ENCODE measurements at regions not wholly inside any gene's neighbourhood (a gene's known extent, or its start where the extent isn't known, plus 50 kb on each side); places are given as distances from the start of the nearest gene placed in this dataset.
"Not testable (repeated sequence)": the region's sequence is repeated elsewhere in the genome, so short reads cannot be mapped to it uniquely, and the experiment has no call there.

DNA sequence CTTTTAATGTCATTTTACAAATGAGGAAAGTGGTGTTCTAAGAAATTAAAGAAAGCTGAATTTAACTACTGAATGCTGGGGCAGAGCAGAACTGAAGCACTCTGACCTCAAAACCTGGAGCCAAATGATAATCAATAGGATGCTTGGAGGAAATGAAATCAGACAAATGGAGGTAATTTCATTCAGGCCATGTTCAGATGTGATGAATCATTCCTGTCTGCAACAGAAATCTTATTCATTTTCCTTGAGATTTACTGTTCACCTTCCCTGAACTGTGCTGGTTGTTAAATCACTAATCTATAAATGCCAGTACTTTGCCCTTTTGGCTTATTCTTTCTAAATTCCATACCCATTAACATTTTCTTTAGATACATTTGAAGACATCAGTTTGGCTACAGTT is 85.6 kb upstream of the SNX7 start:
- DNase-seq: no peak

DNA sequence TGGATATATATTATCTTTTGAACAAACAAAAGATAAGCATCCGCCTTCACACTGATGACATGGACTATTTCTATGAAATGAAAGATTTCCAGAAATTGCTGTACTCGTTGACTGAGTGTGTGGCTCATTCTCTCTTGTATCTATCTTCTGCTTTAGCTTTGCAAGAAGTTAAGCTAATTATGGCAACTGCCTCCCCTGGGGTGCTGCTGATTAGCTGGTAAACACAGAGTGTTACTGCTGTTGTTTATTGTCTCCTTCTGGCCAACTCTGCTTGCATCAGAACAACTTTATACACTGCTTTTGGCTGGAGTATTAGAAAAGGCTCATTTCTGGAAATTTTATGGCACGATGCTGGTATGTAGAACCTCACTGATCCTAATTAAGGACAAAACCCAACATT is 95.6 kb upstream of the SNX7 start:
- no peak for DNase-seq

DNA sequence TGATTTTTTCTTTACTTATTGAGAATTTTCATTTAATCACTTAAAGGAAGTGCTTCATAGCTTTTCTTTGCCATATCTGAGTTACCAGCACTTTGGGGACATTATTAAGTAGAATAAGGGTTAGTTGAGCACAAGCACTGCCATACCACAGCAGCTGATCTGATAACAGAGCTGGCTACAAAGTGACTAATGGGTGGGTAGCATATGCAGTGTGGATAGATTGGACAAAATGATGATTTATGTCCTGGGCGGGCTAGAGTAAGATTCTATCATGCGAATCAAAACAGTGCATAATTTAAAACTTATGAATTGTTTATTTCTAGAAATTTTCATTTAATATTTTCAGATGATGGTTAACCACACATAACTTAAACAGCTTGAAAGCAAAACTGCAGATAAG is 102.2 kb upstream of the SNX7 start:
- no peak for DNase-seq

DNA sequence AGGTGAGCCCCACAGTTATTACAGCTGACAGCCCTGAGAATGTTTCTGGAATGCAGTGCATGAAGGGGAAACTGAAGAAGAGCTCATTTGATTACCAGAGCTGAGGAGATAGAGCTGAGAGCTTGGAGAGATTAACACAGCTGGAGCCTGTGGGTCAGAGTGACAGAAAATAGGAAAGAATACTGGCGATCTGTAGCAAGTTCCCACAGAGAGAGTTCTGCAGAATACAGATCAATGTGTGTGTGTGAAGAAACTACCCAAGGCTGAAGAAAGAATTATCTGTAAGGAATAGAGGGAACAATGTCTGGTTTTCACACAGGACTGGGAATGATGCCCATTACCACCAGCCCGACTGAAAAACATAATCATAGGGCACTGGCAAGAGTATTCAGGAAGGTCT is 103.6 kb upstream of the SNX7 start:
- DNase-seq: no peak

DNA sequence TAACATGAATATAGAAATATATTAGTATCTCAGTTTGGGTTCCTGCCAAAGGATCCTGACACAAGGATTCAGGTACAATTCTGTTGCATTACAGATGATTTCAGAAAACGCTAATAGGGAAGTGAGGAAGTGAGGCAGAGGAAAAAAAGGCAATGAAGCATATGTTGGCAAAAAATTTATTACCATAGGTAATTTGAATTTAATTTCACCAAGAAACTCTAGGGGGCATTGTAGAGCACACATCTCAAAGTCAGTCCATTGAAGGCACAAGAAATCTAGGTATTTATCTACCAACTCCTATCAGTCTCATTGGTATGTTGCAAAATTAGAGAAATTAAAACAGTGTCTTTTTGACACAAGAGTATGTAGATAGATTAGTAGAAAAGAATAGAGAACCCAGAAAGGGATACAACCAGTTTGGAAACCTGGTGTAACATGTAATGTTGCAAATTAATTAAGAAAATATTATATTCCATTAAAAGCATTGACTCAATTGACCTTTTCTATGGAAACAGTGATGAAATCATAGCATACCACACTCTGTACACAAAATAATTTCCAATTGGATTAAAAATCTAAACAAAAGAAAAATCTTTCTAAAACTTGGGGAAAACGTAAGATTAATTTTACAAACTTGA is 104.9 kb upstream of the SNX7 start:
- no peak for DNase-seq

DNA sequence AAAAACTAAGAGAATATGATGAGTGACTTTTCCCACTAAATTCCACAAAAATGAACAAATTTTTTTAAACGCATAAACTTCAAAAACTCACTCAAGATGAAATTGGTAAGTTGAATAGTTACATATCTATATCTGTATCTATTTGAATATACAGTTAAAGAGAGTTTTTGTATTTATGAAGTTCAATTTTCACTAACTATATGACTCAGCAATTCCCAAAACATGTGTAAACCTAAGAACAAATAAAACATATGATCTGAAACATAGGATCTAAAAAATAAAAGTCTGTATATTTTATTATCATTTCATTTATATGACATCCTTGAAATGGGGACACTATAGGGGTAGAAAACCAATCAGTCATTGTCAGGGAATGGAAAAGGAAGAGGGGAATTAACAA is 105.7 kb upstream of the SNX7 start:
- no peak for DNase-seq

DNA sequence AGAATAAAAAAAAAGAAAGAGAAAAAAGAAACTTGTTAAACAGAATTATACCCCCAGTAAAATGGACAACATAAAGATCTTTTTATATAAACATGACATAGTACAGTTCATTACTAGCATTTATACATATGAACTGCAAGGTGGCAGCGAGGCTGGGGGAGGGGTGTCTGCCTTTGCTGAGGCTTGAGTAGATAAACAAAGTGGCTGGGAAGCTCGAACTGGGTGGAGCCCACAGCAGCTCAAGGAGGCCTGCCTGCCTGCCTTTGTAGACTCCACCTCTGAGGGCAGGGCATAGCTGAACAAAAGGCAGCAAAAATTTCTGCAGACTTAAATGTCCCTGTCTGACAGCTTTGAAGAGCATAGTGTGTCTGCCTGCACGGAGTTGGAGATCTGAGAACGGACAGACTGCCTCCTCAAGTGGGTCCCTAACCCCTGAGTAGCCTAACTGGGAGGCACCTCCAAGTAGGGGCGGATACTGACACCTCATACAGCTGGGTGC is 108.9 kb upstream of the SNX7 start:
- not testable (repeated sequence) for DNase-seq

DNA sequence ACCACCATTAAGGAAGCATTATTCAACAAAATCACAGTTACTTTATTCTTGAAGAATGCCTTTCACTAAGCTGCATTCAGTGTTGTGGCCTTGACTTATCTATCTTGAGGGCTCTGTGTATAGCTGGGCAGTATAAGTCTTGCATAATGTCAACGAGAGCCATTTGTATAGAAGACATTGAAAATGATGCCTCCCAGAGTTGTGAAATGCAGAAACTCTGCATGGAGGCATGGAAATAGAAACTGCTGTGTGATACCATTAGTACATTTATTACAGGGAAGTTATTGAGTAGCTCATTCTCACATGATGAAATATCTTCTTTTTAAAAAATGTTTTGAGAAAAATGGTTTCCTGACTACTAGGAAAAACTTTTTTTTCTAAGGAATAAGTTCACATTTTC is 111.4 kb upstream of the SNX7 start:
- no peak for DNase-seq

DNA sequence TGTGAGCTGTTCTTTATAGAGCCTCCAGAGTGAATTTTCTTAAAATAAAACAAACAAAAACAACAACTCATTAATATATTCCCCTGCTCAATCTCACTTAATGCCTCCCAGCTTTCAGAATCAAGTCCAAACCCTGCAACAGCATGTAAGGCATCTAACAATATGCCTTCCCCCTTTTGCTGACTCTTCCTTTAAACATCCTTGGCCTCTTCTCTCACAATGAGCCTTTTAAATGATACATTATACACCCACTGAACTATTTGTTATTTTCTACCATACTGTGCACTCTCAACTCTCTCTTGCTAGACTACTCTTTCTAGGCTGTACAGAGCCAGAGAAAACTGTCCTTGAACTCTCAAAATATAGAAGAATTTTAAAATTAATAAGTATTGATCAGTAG is 115.2 kb upstream of the SNX7 start:
- DNase-seq: no peak

DNA sequence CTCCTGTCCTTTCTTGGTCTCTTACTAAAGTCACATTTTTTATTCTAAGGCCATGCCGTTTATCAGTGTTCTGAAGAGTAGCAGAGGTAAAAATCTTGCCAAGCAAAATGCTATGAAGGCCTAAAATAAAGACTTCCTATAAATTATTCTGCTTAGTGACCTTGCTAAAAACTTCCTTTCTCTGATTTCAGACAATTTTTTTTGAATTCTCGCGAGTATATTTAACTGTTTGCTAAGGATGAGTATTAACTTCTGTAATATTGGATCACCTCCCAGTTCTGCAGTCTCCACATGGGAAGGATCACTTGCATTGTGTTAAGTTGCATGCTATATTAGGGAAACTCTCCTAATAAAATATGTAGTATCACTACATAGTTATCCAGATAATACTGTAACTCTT is 123.4 kb upstream of the SNX7 start:
- no peak for DNase-seq

DNA sequence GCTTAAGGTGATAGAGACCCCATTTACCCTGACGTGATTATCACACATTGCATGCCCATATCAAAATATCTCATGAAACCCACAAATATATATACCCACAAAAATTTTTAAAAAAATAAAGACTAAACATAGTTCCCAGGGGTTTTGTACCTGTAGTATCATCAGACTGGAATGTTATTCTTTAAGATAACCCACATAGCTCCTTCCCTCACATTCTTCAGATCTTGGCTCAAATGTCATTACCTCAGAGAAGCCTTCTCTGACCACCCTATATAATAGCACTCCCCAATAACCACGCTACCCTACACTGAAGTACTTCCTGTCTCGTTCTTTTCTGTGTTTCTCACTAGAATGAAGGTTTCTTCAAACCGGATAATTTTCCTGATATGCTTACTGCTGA is 138.3 kb upstream of the SNX7 start:
- DNase-seq: no peak

DNA sequence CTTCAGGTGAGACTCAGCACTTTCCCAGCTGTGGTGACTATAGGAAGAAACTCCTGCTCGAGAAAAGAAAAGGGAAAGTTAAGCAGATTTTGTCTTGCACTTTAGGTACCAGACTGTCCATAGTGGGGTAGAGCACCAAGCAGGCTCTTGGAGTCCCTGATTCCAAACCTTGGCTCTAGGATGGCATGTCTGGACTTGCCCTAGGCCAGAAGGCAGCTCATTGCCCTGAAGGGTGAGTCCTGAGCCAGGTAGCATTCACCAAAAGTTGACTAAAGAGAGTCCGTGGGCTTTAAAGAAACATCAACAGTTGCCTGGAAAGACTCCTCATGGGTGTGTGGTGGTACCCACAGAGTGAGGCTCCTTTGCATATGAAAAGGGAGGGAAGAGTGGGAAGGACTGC is 145.2 kb upstream of the SNX7 start:
- no peak for DNase-seq

DNA sequence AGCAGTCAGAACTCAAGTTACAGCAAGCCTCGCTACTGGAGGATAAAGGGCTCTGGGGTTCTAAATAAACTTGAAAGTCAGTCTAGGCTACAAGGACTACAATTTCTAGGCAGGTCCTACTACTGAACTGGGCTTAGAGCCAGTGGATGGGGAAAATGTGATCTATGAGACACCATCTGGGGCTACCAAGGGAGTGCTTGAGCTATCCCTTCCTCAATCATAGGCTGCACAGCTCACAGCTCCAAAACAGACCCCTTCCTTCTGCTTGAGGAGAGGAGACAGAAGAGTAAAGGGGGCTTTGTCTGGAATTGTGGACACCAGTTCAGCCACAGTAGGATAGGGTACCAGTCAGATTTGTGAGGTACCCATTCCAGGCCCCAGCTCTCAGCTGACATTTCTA is 145.8 kb upstream of the SNX7 start:
- DNase-seq: no peak

DNA sequence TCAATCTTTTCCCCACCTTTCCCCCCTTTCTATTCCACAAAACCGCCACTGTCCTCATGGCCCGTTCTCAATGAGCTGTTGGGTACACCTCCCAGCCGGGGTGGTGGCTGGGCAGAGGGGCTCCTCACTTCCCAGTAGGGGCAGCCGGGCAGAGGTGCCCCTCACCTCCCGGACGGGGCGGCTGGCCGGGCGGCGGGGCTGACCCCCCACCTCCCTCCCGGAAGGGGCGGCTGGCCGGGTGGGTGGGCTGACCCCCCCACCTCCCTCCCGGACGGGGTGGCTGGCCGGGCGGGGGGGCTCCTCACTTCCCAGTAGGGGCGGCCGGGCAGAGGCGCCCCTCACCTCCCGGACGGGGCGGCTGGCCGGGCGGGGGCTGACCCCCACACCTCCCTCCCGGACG is 149.3 kb upstream of the SNX7 start:
- DNase-seq: not testable (repeated sequence)

DNA sequence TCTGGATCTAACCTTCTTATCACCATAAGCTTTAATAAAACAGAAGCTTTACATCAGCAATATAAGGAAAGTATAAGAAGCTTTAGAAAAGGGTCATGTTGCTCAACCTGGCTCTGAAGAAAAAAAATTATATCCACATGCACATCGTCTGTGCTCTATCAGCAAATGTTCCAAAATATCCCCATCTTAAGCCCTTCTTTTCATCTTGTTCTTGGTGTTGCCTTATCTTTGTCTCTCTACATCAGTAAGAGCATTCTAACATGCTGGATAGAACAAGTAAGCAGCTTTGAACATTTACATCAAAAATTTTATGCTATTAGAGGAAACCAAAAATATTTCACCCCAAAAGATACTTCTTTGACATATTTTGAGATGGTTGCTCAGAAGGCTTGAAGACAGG is 157.8 kb upstream of the SNX7 start:
- DNase-seq: no peak

DNA sequence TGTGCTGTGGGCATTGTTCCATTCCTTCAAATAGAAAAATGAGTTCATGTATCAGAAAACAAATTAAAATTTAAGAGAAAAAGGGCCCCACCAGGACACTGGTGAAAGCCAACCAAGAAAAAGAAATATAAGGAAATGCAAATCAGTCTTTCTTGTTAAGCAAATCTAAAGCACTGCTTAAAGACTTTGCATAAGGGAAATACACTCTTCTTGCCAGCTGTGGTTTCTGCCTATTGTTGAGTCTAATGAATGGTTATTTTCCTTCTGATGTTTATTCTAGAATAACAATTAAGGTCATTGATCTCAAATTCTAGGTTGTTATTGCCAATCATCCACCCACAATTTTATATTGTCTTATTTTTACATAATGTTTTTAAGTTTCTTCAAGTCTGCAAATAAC is 158.6 kb upstream of the SNX7 start:
- DNase-seq: no peak

DNA sequence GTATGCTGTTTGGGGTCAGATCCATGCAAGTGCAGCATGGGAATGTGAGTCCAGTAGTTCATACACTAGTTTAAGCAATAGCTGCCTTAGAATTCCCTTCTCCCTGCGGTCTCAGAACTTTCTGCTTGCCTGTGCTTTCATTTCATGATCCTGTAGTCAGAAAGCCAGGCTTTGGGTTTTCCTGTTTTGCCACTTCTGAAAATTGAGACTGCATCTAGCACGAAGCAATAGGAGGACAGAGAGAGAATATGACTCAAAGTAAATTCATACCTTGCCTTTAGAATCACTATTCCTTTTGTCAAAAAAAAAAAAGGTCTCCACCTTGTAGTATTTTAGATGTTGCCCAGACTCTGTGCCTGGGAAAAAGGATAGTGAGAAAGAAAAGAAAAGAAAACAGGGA is 161.2 kb upstream of the SNX7 start:
- no peak for DNase-seq

DNA sequence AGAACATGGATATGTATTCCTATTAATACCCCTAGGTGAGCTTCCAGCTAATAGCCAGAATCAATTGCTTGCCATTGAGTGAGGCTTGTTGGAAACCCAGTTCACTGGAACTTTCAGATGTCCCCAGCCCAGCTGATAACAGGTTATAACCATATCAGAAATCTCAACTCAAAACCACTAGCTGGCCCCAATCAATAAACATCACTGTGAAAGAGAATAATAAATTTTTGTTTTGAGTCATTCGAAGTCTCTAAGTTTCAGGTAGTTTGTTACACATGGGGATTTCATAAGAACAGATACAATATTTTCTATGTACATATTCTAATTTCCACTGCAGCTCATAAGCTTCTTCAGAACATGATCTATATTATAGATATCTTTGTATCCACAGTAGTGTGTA is 162.9 kb upstream of the SNX7 start:
- DNase-seq: no peak

DNA sequence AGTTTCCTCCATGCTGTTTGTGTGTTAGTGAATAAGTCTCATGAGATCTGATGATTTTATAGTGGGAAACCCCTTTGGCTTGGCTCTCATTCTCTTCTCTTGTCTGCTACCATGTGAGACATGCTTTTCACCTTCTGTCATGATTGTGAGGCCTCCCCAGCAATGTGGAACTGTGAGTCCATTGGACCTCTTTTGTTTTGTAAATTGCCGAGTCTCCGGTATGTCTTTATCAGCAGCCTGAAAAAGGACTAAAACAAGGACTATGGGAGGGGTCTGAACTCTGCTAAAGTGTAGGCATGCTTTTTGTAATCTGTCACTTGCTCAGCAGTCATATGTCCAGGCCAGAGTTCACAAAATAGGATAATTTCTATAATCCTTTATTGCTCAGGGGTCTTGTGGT is 164.0 kb upstream of the SNX7 start:
- DNase-seq: no peak

DNA sequence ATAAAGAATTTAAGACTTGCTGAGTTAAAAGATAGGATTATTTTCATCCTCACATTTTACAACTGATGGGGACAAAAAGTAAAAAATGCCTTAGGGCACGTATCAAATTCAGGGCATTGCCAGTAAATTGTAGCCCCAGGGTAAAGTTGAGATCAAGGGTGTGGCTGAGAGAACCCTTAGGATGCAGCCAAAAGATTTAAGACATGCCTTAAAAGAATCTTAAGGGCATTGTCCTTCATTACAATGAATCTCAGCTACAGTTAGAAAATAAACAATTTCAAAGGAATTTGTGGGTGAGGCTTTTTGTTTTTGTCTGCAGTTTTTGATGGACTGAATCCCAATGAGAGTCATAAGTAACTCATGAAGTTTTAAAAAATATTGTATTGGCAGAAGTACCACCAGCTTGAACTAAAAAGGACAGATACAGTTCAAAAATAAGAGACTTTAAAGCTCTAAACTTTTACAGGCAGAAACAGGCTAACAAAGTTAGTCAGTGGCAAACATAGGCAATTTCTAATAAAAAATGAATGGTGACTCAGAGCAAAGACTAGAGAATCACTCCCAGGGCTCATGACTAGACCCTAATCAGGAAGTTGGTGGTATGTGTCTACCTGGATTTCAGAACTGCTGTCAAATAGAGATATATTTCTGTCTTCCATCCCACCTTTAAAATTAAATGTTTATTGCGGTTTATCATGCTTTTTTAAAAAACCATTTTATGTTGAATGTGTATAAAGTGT is 165.1 kb upstream of the SNX7 start:
- DNase-seq: no peak

DNA sequence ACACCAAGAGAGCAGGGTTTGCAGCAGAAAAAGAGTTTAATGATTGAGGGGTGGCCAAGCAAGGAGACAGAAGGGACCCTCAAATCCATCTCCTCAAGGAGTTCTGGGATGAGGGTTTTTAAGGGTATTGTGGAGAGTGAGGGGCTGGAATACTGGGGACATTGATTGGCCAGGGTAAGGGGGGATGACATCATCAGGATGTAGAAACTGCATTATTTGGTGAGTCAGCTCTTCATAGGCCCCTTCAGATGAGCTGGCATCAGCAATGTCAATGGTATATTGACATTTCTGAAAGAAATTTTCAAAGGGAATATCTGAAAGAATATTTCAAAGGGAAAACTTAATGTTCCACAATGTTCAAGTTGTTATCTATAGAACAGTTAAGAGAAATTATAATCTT is 168.1 kb upstream of the SNX7 start:
- DNase-seq: no peak

DNA sequence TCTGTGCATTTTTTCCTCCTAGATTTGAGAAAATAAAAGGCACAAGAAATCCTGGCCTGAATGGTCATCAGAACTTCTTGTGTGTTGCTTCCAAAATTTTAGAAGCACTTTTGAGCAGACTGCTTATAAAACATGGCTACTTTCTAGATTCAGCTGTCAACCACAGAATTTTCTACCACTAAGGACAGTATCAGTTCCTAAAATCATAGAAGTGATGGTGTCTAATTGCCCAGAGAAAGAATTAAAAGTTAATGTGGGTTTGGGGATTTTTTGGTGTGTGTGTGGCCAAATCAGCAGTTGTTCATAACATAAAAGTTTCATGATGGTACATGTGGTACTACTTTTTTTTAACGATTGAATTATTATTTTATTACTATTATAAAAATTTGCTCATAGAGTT is 171.4 kb upstream of the SNX7 start:
- DNase-seq: no peak

DNA sequence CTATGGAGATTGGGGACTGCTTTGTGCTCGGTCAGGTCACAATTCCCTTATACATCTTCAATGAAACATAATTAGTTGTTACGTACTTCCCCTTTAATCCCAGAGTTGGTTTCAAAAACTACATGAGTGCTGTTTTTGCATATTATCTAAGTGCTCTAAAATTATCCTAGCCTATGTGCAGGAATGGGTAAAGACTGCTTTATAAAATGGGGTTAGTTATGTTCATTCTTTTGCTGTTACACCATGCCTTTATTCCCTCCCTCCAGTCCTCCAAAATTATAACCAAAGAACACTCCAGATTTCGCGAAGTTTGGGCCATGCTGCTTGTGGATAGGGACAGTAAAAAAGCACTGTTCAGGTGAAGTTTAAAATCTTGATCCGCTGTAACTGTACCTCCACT is 173.9 kb upstream of the SNX7 start:
- no peak for DNase-seq

DNA sequence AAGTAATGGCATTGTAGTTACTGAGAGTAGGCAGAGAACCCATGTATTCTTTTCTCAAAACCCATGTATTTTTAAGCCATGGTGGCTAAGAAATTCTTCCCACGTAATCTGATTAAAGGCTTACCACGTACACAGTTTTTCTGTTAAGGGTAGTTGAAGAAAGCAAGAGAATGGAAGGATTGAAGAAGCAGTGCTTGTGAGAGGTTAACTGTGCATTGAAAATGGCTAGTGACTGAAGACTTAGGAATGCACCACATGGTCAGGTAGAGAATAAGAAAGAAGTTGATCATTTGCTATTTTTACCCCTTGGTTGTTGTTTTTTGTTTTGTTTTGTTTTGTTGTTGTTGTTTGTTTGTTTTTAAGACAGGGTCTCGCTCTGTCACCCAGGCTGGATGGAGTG is 178.9 kb upstream of the SNX7 start:
- no peak for DNase-seq

DNA sequence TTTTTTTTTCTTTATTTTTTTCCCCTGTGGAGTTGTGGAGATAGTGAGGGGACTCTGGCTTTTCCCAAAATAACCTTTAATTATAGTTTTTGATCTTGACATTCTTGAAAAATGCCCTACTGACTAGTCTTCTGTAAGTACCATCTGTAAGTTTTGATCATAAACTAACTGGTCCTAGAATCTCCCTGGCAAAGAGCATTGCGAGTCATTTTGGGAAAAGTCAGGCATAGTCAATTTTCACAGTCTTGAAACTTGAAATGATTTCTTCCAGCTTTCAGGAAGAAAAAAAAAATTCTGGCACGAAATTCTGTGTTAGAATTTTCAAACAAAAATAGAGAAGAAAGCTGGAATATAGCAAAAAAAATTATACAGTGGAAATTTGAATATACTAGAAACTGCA is 181.2 kb upstream of the SNX7 start:
- no peak for DNase-seq
